ENCODE measurements at regions not wholly inside any gene's neighbourhood (a gene's known extent, or its start where the extent isn't known, plus 50 kb on each side); places are given as distances from the start of the nearest gene placed in this dataset.
A peak's percentile ranks its signal among the peaks of the same experiment; 100 is the strongest.
"Not testable (repeated sequence)": the region's sequence is repeated elsewhere in the genome, so short reads cannot be mapped to it uniquely, and the experiment has no call there.

DNA sequence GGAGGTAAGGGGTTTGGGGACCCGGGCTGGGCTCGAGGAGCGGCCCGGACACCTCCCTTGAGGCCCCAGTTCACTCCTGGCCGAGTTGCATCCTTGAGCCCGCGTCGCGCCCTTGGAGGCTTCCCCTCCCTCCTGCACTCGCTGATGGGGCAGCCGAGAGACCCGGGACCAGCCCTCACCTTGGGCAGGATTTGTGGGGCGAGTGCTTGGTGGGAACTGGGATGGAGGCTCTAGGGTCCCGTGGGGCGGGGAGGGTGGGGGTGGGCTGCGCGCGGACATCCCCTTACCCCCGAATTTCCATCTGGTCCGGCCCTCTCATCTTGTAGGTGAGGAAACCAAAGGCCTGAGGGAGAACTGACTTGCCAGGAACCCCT, 134.9 kb upstream of the ERV3-1 start:
- H3K23ac ChIP-seq (ENCODE audit: insufficient read length); H3K79me1 ChIP-seq (ENCODE audit: low read depth, low read length); H2BK12ac ChIP-seq (ENCODE audit: low read depth, low read length); H4K20me1 ChIP-seq (replicated peaks in 1 of 2; ENCODE audit: control insufficient read depth in 1 of 2, insufficient read depth in 2 of 2, low read length in 2 of 2); CTCF ChIA-PET (ENCODE audit: partially characterized antibody); H2BK15ac ChIP-seq (ENCODE audit: low read length); H4K91ac ChIP-seq (replicated peaks; ENCODE audit: insufficient read length, low read length); H3K27ac ChIP-seq (ENCODE audit: low read depth, low read length); H2BK120ac ChIP-seq (replicated peaks; ENCODE audit: low read depth, low read length); POLR2A ChIA-PET (ENCODE audit: partially characterized antibody); H3K14ac ChIP-seq (ENCODE audit: insufficient read length); H3K4ac ChIP-seq (replicated peaks; ENCODE audit: insufficient read length, low read depth, low read length); H2BK5ac ChIP-seq (ENCODE audit: low read depth, low read length); FAIRE-seq; H3K9ac ChIP-seq (replicated peaks in 1 of 4; ENCODE audit: extremely low read depth in 1 of 4, low read depth in 3 of 4, low read length in 3 of 4); H3K18ac ChIP-seq (ENCODE audit: extremely low read depth, low read length); H2AFZ ChIP-seq (ENCODE audit: low read length); H4K5ac ChIP-seq (ENCODE audit: insufficient read length, low read depth, low read length); H2BK20ac ChIP-seq (ENCODE audit: low read length); H3K36me3 ChIP-seq (ENCODE audit: control insufficient read depth in 2 of 4, insufficient read depth in 4 of 4, low read length in 3 of 4); H3K4me1 ChIP-seq (replicated peaks in 1 of 4; ENCODE audit: control insufficient read depth in 3 of 4, insufficient read depth in 4 of 4, low read length in 3 of 4); H3K9me3 ChIP-seq (ENCODE audit: insufficient read depth in 2 of 2, low read depth in 1 of 2, low read length in 1 of 2); H2AK5ac ChIP-seq (ENCODE audit: low read depth, low read length); H3K27me3 ChIP-seq (replicated peaks in 1 of 4; ENCODE audit: control insufficient read depth in 3 of 4, extremely low read depth in 1 of 4, insufficient read depth in 3 of 4, low read length in 3 of 4); H3K23me2 ChIP-seq (ENCODE audit: low read depth, low read length); H3K79me2 ChIP-seq (ENCODE audit: control insufficient read depth in 1 of 2, insufficient read depth in 2 of 2, low read length in 2 of 2); H3K56ac ChIP-seq (replicated peaks; ENCODE audit: insufficient read length, low read depth, low read length); H4K8ac ChIP-seq (ENCODE audit: extremely low read depth, insufficient read depth, low read length): not testable (repeated sequence)
- DNase-seq (ENCODE audit: low read depth in 1 of 2, low spot score in 2 of 2), result peak in 1 of 2 experiments; percentile 57
- Histone ChIP-seq H3K4me2 (ENCODE audit: insufficient read depth in 1 of 2, low read depth in 2 of 2, low read length in 2 of 2) (peak overlapping the region in 1 of 2 experiments; percentile 59; a peak in 3 of 4 replicates), H3K4me3 (ENCODE audit: extremely low read depth in 1 of 4, insufficient read depth in 2 of 4, low read depth in 3 of 4, low read length in 4 of 4) (peak overlapping the region in 1 of 4 experiments; percentile 50; a peak in 2 of 8 replicates)
- 25% methylated on average over 13 of the region's 20 CpGs; no CpG with 5 or more reads in 1 of the 2 experiments for WGBS, 2 experiments (ENCODE audit: extremely low coverage in 1 of 2, insufficient coverage in 1 of 2, insufficient read length in 1 of 2, insufficient replicate concordance in 2 of 2, low coverage in 1 of 2, low lambda C conversion rate in 2 of 2, missing lambda C conversion rate in 1 of 2)

DNA sequence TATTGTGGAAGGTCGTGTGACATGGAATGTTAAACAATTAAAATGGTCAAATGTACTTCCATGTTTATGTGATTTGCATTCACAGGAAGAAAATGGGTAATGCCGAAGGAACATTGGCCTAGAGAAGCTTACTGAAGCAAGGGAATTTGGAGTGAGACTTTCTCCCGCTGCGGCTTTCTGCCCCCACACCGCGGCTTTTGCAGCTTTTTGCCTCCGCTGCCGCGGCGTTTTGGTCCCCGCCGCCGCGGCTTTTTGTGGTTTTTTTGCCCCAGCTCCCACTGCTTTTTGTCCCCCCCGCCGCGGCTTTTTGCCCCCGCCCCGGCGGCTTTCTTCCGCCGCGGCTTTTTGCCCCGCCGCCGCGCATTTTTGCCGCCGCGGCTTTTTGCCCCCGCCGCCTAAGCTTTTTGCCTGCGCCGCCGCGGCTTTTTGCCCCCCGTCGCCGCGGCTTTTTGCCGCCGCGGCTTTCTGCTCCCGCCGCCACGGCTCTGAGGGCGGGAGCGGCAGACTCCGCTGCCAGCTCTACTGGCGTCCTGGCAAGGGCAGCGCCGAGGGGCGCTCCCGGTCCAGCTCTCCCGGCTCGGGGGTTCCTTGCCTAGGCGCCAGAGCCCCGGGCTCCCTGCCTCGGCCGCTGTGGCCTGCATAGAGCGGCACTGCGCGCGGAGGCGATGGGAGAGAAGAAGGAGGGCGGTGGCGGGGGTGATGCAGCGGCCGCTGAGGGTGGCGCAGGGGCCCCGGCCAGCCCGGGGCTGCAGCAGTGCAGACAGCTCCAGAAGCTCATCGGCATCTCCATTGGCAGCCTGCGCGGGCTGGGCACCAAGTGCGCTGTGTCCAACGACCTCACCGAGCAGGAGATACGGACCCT, 134.3 kb upstream of the ERV3-1 start:
- H2AFZ ChIP-seq (ENCODE audit: low read length); H3K36me3 ChIP-seq (ENCODE audit: control insufficient read depth in 2 of 4, insufficient read depth in 4 of 4, low read length in 3 of 4); H3K4me1 ChIP-seq (replicated peaks in 1 of 4; ENCODE audit: control insufficient read depth in 3 of 4, insufficient read depth in 4 of 4, low read length in 3 of 4); H3K9me3 ChIP-seq (ENCODE audit: insufficient read depth in 2 of 2, low read depth in 1 of 2, low read length in 1 of 2); H2AK5ac ChIP-seq (ENCODE audit: low read depth, low read length); DNase-seq (ENCODE audit: low read depth in 1 of 2, low spot score in 2 of 2); H3K79me2 ChIP-seq (ENCODE audit: control insufficient read depth in 1 of 2, insufficient read depth in 2 of 2, low read length in 2 of 2); H2BK12ac ChIP-seq (ENCODE audit: low read depth, low read length); H3K18ac ChIP-seq (ENCODE audit: extremely low read depth, low read length); H3K23me2 ChIP-seq (ENCODE audit: low read depth, low read length); H3K27me3 ChIP-seq (replicated peaks in 1 of 4; ENCODE audit: control insufficient read depth in 3 of 4, extremely low read depth in 1 of 4, insufficient read depth in 3 of 4, low read length in 3 of 4); H4K8ac ChIP-seq (ENCODE audit: extremely low read depth, insufficient read depth, low read length); H3K14ac ChIP-seq (ENCODE audit: insufficient read length); H3K79me1 ChIP-seq (ENCODE audit: low read depth, low read length); POLR2A ChIA-PET (ENCODE audit: partially characterized antibody); H3K4ac ChIP-seq (replicated peaks; ENCODE audit: insufficient read length, low read depth, low read length); H3K9ac ChIP-seq (replicated peaks in 1 of 4; ENCODE audit: extremely low read depth in 1 of 4, low read depth in 3 of 4, low read length in 3 of 4); FAIRE-seq; H2BK15ac ChIP-seq (ENCODE audit: low read length); H3K23ac ChIP-seq (ENCODE audit: insufficient read length); H4K20me1 ChIP-seq (replicated peaks in 1 of 2; ENCODE audit: control insufficient read depth in 1 of 2, insufficient read depth in 2 of 2, low read length in 2 of 2); H2BK20ac ChIP-seq (ENCODE audit: low read length); H2BK5ac ChIP-seq (ENCODE audit: low read depth, low read length); H3K27ac ChIP-seq (ENCODE audit: low read depth, low read length); H3K56ac ChIP-seq (replicated peaks; ENCODE audit: insufficient read length, low read depth, low read length); CTCF ChIA-PET (ENCODE audit: partially characterized antibody); H4K91ac ChIP-seq (replicated peaks; ENCODE audit: insufficient read length, low read length); H4K5ac ChIP-seq (ENCODE audit: insufficient read length, low read depth, low read length); H2BK120ac ChIP-seq (replicated peaks; ENCODE audit: low read depth, low read length): not testable (repeated sequence)
- Histone ChIP-seq H3K4me3 (ENCODE audit: extremely low read depth in 1 of 4, insufficient read depth in 2 of 4, low read depth in 3 of 4, low read length in 4 of 4) (peak overlapping the region in 2 of 4 experiments; percentile 20 to 50; a peak in 2 of 8 replicates), H3K4me2 (ENCODE audit: insufficient read depth in 1 of 2, low read depth in 2 of 2, low read length in 2 of 2) (peak overlapping the region in 1 of 2 experiments; percentile 59; a peak in 2 of 4 replicates)
- no CpG with 5 or more reads among the region's 79 CpGs for WGBS, 2 experiments (ENCODE audit: extremely low coverage in 1 of 2, insufficient coverage in 1 of 2, insufficient read length in 1 of 2, insufficient replicate concordance in 2 of 2, low coverage in 1 of 2, low lambda C conversion rate in 2 of 2, missing lambda C conversion rate in 1 of 2)
